Suprapubic skin (tissue), 4 donors: ENCODE measurements at regions not wholly inside any gene's neighbourhood (a gene's known extent, or its start where the extent isn't known, plus 50 kb on each side); places are given as distances from the start of the nearest gene placed in this dataset.

Experiments
- DNase-seq, 2 donors: peaks; one replicate each; pipeline ENCODE4 v3.0.0-alpha.2; 2019; ENCODE audit warnings: low spot score in 2 of 2
- H3K27ac ChIP-seq: fragments of 200-600 bp; sonication (generic); one replicate; pipeline ENCODE4 v1.5.1; 2019
- H3K27me3 ChIP-seq: fragments of 200-600 bp; sonication (generic); one replicate; pipeline ENCODE4 v1.5.1; 2019
- H3K36me3 ChIP-seq: fragments of 200-600 bp; sonication (generic); one replicate; pipeline ENCODE4 v1.5.1; 2019
- H3K4me1 ChIP-seq: fragments of 200-600 bp; sonication (generic); one replicate; pipeline ENCODE4 v1.5.1; 2019
- H3K4me3 ChIP-seq: fragments of 200-600 bp; sonication (generic); one replicate; pipeline ENCODE4 v1.5.1; 2019; ENCODE audit warnings: mild to moderate bottlenecking
- H3K9me3 ChIP-seq: fragments of 200-600 bp; sonication (generic); one replicate; pipeline ENCODE4 v1.5.1; 2019
- EP300 ChIP-seq: sonication (generic); formaldehyde crosslinking; IDR thresholded peaks from one replicate; pipeline ENCODE4 v1.6.1; 2017; ENCODE audit warnings: antibody characterized with exemption
- POLR2A ChIP-seq, 2 donors: fragments of 450-650 bp; IDR thresholded peaks; one replicate each; pipeline ENCODE4 v1.6.1; 2017; ENCODE audit warnings: antibody characterized with exemption in 2 of 2, mild to moderate bottlenecking in 2 of 2, moderate library complexity in 2 of 2
- POLR2AphosphoS5 ChIP-seq, 3 donors: sonication (generic); formaldehyde crosslinking; IDR thresholded peaks; one replicate each; pipeline ENCODE4 v1.6.1; 2017; ENCODE audit warnings: antibody characterized with exemption in 3 of 3
- WGBS: methylation state at CpG from one replicate; pipeline ENCODE4 v1.1.5; 2018; 5-methylcytosine and 5-hydroxymethylcytosine counted together
- TF ChIP-seq, protein P1 (sequence below), 2 donors: fragments of 200-600 bp in 1 of 2; fragments of 450-650 bp in 1 of 2; sonication (generic) in 1 of 2; IDR thresholded peaks; one replicate each; pipeline ENCODE4 v1.5.1; 2016 to 2019; ENCODE audit warnings: antibody characterized with exemption in 2 of 2, mild to moderate bottlenecking in 1 of 2, moderate library complexity in 1 of 2

DNA sequence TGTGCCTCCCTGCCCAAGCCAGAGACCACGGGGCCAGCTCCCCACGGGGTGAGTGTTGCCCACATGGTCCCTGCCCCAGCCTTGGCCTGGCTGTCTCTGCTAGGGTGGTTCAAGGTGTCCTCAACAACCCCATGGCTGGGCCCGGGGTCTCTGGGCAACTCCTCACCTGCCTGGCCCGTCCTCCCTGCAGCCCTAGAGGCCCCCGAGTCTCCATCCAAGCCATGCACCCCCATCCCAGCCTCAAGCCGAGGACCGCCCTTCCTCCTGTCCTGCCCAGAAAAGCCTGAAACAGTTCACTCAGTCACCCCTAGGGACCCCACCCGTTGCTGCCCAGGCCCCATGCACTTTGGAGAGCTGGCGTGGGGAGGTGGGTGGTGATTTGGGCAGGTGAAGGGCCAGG, 120.9 kb downstream of the FAM53A start:
- H3K27me3 ChIP-seq = peaks cover 94% of the 10 kb centered on the region
- H3K4me1 ChIP-seq = peaks cover 9% of the 10 kb centered on the region
- TF ChIP-seq, protein P1, sequence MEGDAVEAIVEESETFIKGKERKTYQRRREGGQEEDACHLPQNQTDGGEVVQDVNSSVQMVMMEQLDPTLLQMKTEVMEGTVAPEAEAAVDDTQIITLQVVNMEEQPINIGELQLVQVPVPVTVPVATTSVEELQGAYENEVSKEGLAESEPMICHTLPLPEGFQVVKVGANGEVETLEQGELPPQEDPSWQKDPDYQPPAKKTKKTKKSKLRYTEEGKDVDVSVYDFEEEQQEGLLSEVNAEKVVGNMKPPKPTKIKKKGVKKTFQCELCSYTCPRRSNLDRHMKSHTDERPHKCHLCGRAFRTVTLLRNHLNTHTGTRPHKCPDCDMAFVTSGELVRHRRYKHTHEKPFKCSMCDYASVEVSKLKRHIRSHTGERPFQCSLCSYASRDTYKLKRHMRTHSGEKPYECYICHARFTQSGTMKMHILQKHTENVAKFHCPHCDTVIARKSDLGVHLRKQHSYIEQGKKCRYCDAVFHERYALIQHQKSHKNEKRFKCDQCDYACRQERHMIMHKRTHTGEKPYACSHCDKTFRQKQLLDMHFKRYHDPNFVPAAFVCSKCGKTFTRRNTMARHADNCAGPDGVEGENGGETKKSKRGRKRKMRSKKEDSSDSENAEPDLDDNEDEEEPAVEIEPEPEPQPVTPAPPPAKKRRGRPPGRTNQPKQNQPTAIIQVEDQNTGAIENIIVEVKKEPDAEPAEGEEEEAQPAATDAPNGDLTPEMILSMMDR (IDR thresholded peaks at IDR 0.05) = no peak
- TF ChIP-seq EP300 = no peak
- no peak for TF ChIP-seq POLR2A (IDR thresholded peaks at IDR 0.05)
- no peak for TF ChIP-seq POLR2AphosphoS5 (IDR thresholded peaks at IDR 0.05)
- DNase-seq = no peak
- no peaks in the 10 kb centered on the region for H3K9me3 ChIP-seq
- no peak overlapping the region for H3K4me3 ChIP-seq
- WGBS = 73% methylated on average over 6 of the region's 9 CpGs
- H3K27ac ChIP-seq = no peak overlapping the region
- no peaks in the 10 kb centered on the region for H3K36me3 ChIP-seq

DNA sequence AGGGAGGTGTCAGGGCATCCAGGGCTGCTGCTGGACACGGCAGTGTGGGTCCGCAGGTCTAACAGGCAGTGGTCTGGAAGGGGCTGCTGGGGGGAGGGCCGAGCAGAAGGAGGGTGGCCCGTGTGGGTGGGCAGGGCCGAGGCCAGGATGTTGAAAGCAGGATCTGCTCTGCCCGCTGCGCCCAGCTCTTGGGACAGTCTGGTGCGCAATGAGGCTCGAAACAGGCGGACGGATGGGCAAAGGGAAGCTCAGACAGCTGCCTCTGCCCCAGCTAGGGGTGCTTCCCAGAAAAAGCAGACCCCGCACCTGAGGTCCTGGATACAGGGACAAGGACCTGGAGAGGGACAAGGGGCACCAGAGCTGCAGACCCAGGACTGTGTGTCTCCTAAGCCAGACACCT, 121.3 kb downstream of the FAM53A start:
- Histone ChIP-seq H3K27me3 (peaks cover 96% of the 10 kb centered on the region), H3K4me3 (no peak overlapping the region), H3K36me3 (no peaks in the 10 kb centered on the region), H3K9me3 (no peaks in the 10 kb centered on the region), H3K4me1 (peaks cover 9% of the 10 kb centered on the region), H3K27ac (no peak overlapping the region)
- TF ChIP-seq POLR2A (IDR thresholded peaks at IDR 0.05) (no peak), EP300 (no peak), POLR2AphosphoS5 (IDR thresholded peaks at IDR 0.05) (no peak)
- TF ChIP-seq, protein P1 (IDR thresholded peaks at IDR 0.05) = no peak
- no peak for DNase-seq
- WGBS = 74% methylated on average over 12 of the region's 12 CpGs

DNA sequence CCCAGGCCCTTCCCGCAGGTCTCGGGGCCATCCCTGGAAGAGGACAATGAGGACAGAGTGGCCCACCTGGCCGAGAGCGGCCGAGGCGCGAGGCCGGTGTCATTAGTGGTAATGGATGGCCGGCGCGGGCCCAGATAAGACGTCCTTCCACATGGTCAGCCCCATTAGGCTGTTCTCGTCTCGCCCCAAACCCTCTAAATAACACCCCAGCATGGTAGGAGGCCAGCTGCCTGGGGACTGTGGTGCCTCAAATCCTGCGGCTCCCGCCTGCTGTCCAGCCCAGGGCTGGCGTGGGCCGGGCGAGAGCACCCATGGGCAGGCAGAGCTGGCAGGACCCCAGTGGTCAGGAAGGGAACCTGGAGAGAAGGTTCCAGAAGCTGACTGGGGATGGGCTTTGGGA, 121.7 kb downstream of the FAM53A start:
- TF ChIP-seq EP300 (no peak), POLR2A (IDR thresholded peaks at IDR 0.05) (no peak), POLR2AphosphoS5 (IDR thresholded peaks at IDR 0.05) (no peak)
- TF ChIP-seq, protein P1 (IDR thresholded peaks at IDR 0.05) = no peak
- no peak for DNase-seq
- no peaks in the 10 kb centered on the region for H3K9me3 ChIP-seq
- no peak overlapping the region for H3K4me3 ChIP-seq
- H3K36me3 ChIP-seq = no peaks in the 10 kb centered on the region
- 86% methylated on average over 19 of the region's 19 CpGs for WGBS
- peaks cover 97% of the 10 kb centered on the region for H3K27me3 ChIP-seq
- H3K27ac ChIP-seq = no peak overlapping the region
- peaks cover 6% of the 10 kb centered on the region for H3K4me1 ChIP-seq

DNA sequence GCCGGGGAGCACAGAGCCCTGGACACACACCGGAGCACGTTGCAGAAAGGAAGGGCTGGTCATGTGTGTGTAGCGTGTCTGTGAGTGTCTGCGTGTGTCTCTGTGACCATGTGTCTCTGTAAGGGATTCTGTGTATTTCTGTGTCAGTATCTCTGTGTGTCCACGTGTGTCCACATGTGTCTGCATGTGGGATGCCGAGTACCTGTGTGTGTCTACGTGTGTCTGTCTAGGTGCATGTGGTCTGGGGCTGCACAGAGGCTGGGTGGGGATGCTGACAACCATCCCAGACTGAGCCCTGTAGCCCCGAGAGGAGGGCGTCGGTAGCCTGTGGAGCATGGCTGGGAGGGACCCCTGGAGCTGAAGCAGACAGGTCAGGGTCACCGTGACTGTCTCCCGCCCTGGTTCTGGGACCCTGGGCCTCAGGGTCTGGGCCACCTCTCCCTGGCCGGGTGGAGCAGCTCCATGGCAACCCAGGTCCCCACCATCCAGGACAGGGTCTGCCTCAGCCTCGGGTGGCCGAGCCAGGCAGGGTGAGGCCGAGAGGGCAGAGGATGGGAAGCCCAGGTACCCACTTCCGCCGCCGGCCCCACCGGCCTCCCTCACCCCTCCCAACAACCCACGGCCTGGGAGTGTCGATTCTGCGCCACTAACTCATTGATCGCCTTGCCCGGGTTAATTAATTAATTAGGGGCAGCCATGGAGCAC, 122.7 kb downstream of the FAM53A start:
- TF ChIP-seq, protein P1 (IDR thresholded peaks at IDR 0.05) = no peak
- no peak for TF ChIP-seq POLR2A (IDR thresholded peaks at IDR 0.05)
- no peak for TF ChIP-seq POLR2AphosphoS5 (IDR thresholded peaks at IDR 0.05)
- no peak for TF ChIP-seq EP300
- Histone ChIP-seq H3K4me1 (peaks cover 10% of the 10 kb centered on the region), H3K4me3 (no peak overlapping the region), H3K27me3 (peaks cover 98% of the 10 kb centered on the region), H3K27ac (no peak overlapping the region), H3K9me3 (no peaks in the 10 kb centered on the region), H3K36me3 (no peaks in the 10 kb centered on the region)
- 74% methylated on average over 8 of the region's 26 CpGs for WGBS
- no peak for DNase-seq

DNA sequence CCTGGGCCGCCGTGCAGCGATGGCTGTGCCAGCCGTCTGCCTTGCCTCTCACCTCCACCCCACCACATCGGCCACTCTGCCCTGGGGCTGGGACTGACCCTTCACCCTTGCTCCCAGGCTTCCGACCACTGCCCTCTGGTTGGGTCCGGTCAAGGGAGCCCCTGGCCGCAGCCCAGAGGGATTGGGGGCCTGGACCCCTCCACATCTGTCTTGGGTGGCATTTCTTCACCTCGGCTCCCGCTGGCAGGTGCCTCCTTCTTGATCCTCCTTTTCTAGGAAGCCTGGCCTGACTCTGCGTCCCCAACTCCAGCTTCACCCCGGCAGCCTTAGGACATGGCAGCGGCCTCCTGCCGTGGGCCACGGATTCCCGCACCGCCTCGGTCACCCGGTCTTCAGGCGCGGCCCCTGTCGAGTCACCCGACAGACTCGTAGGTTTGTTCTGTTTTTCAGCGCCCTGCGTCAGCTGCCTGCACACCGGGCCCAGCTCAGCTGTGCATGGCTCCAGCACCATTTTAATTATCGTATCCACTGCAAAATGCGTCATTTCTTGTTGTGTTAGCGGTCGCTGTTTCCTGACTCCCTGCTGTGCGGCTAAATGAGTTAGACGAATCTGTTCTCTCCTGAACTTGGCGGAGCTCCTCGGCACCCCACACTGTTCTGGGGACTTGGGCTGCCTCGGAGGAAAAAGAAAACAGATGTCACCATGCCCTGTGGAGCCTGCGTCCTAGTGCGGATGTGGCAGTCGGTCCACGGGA, 124.0 kb downstream of the FAM53A start:
- H3K4me3 ChIP-seq = no peak overlapping the region
- TF ChIP-seq POLR2A (IDR thresholded peaks at IDR 0.05) = no peak
- TF ChIP-seq POLR2AphosphoS5 (IDR thresholded peaks at IDR 0.05) = no peak
- TF ChIP-seq, protein P1 (IDR thresholded peaks at IDR 0.05) = no peak
- TF ChIP-seq EP300 = no peak
- H3K9me3 ChIP-seq = no peaks in the 10 kb centered on the region
- peaks cover 96% of the 10 kb centered on the region for H3K27me3 ChIP-seq
- peaks cover 7% of the 10 kb centered on the region for H3K4me1 ChIP-seq
- 88% methylated on average over 38 of the region's 40 CpGs for WGBS
- DNase-seq = no peak
- no peaks in the 10 kb centered on the region for H3K36me3 ChIP-seq
- H3K27ac ChIP-seq = no peak overlapping the region
